Gastrocnemius medialis (tissue), 4 donors: ENCODE measurements at regions not wholly inside any gene's neighbourhood (a gene's known extent, or its start where the extent isn't known, plus 50 kb on each side); places are given as distances from the start of the nearest gene placed in this dataset.
"Not testable (repeated sequence)": the region's sequence is repeated elsewhere in the genome, so short reads cannot be mapped to it uniquely, and the experiment has no call there.

ENCODE experiments used
- ATAC-seq, 2 donors: fragments of 150-250 bp; one replicate each; pipeline ENCODE4 v1.9.1; 2016
- DNase-seq, 2 donors: peaks; one replicate each; pipeline ENCODE4 v3.0.0-alpha.2; 2019
- H3K27ac ChIP-seq, 4 donors: fragments of 200-600 bp; sonication (generic); 1 replicate in 1 of 4; 2 replicates in 3 of 4; pipeline ENCODE4 v1.5.1; 2016 to 2018; ENCODE audit warnings: mild to moderate bottlenecking in 2 of 4, moderate library complexity in 1 of 4
- H3K27me3 ChIP-seq, 3 donors: fragments of 200-600 bp; sonication (generic) in 2 of 3; 1 replicate in 1 of 3; 2 replicates in 2 of 3; pipeline versions ENCODE4 v1.5.1 to v1.6.0; 2016 to 2019; ENCODE audit warnings: mild to moderate bottlenecking in 1 of 3, moderate library complexity in 1 of 3
- H3K36me3 ChIP-seq, 2 donors: fragments of 200-600 bp; sonication (generic) in 1 of 2; one replicate each; pipeline ENCODE4 v1.5.1; 2017 to 2018
- H3K4me1 ChIP-seq, 2 donors: fragments of 200-600 bp; sonication (generic) in 1 of 2; one replicate each; pipeline ENCODE4 v1.5.1; 2016 to 2017; ENCODE audit warnings: mild to moderate bottlenecking in 2 of 2
- H3K4me3 ChIP-seq, 4 donors: fragments of 200-600 bp; sonication (generic) in 3 of 4; 1 replicate in 1 of 4; 2 replicates in 3 of 4; pipeline ENCODE4 v1.5.1; 2016 to 2019; ENCODE audit warnings: mild to moderate bottlenecking in 2 of 4
- H3K9me3 ChIP-seq, 3 donors: fragments of 200-600 bp; sonication (generic) in 2 of 3; 1 replicate in 1 of 3; 2 replicates in 2 of 3; pipeline ENCODE4 v1.5.1; 2016 to 2019
- POLR2A ChIP-seq, 2 donors: fragments of 450-650 bp; IDR thresholded peaks; one replicate each; pipeline ENCODE4 v1.6.1; 2017; ENCODE audit warnings: antibody characterized with exemption in 2 of 2, mild to moderate bottlenecking in 2 of 2, moderate library complexity in 2 of 2
- in situ Hi-C, 4 donors: fragments of 200-750 bp; cut with MboI; loops; one replicate each; pipeline versions ENCODE4 v1.15.0 to v1.8.0; 2017; ENCODE audit warnings: low sequenced_read_pairs in 4 of 4
- intact Hi-C: fragments of 100-400 bp; cut with DNase I; formaldehyde crosslinking; loops from one replicate; pipeline ENCODE4 v1.15.1; 2023; ENCODE audit warnings: low total_unique reads
- TF ChIP-seq, protein P1 (sequence below), 5 experiments: fragments of 450-650 bp in 3 of 5; fragments of 200-600 bp in 2 of 5; sonication (generic) in 2 of 5; IDR thresholded peaks in 4 of 5; conservative IDR thresholded peaks in 1 of 5; 1 replicate in 4 of 5; 2 replicates in 1 of 5; pipeline ENCODE4 v1.5.1; 2016 to 2019; ENCODE audit warnings: antibody characterized with exemption in 5 of 5, mild to moderate bottlenecking in 3 of 5, moderate library complexity in 3 of 5

DNA sequence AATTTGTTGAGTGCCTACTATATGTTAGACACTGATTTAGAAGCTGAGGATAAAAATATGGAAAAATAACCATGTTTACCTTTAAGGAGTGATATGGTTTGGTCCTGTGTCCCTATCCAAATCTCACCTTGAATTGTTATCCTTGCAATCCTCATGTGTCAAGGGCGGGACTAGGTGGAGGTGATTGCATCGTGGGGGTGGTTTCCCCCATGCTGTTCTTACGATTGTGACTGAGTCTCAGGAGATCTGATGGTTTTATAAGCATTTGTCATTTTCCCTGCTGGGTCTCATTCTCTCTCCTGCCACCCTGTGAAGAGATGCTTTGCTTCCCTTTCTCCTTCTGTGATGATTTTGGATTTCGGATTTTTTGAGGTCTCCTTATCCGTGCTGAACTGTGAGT is 876.4 kb downstream of the DTWD2 start:
- in situ Hi-C loops, result no loop called here
- intact Hi-C loops, result no loop called here
- Histone ChIP-seq H3K4me3 (no peak overlapping the region), H3K36me3 (no peaks in the 10 kb centered on the region), H3K4me1 (no peaks in the 10 kb centered on the region), H3K9me3 (no peaks in the 10 kb centered on the region), H3K27me3 (no peaks in the 10 kb centered on the region), H3K27ac (no peak overlapping the region)
- DNase-seq (no peak), ATAC-seq (no peak)
- TF ChIP-seq, protein P1, sequence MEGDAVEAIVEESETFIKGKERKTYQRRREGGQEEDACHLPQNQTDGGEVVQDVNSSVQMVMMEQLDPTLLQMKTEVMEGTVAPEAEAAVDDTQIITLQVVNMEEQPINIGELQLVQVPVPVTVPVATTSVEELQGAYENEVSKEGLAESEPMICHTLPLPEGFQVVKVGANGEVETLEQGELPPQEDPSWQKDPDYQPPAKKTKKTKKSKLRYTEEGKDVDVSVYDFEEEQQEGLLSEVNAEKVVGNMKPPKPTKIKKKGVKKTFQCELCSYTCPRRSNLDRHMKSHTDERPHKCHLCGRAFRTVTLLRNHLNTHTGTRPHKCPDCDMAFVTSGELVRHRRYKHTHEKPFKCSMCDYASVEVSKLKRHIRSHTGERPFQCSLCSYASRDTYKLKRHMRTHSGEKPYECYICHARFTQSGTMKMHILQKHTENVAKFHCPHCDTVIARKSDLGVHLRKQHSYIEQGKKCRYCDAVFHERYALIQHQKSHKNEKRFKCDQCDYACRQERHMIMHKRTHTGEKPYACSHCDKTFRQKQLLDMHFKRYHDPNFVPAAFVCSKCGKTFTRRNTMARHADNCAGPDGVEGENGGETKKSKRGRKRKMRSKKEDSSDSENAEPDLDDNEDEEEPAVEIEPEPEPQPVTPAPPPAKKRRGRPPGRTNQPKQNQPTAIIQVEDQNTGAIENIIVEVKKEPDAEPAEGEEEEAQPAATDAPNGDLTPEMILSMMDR (IDR thresholded peaks at IDR 0.05 in 4 of 5, conservative IDR thresholded peaks at IDR 0.05 in 1 of 5), result no peak
- TF ChIP-seq POLR2A (IDR thresholded peaks at IDR 0.05), result no peak

DNA sequence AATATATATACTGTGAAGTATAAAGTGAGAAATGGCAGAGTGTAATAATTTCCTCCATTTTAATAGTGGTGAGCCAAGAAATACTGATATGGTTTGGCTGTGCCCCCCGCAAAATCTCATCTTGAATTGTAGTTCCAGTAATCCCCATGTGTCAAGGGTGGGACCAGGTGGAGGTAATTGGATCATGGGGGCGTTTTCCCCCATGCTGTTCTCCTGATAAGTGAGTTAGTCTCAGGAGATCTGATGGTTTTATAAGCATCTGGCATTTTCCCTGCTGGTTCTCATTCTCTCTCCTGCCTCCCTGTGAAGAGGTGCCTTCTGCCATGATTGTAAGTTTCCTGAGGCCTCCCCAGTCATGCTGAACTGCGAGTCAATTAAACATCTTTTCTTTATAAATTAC is 881.1 kb downstream of the DTWD2 start:
- H3K4me3 ChIP-seq, ATAC-seq, H3K4me1 ChIP-seq, H3K9me3 ChIP-seq, H3K27ac ChIP-seq, H3K27me3 ChIP-seq, H3K36me3 ChIP-seq, intact Hi-C loops, DNase-seq, in situ Hi-C loops: not testable (repeated sequence)

DNA sequence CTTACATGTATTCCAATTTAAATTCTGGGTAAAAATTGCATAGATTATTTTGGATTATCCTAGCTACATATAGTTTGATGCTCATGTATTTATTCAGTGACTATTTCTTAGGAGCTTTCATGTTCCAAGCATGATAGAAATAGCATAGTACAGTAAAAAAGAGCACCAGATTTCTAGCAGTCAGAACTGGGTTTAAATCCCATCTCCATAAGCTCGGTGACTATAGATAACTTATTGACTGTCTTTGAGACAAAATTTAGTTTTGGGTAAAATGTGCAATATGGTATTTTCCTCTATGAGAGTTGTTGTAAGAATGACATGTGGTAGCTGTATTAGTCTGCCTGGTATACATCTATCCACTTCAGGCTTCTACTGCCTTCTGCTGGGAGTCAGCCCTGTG is 889.6 kb downstream of the DTWD2 start:
- no peak for DNase-seq
- Histone ChIP-seq H3K27ac (no peak overlapping the region), H3K36me3 (no peaks in the 10 kb centered on the region), H3K27me3 (no peaks in the 10 kb centered on the region), H3K9me3 (no peaks in the 10 kb centered on the region), H3K4me3 (no peak overlapping the region), H3K4me1 (no peaks in the 10 kb centered on the region)
- intact Hi-C loops (no loop called here), in situ Hi-C loops (no loop called here)
- TF ChIP-seq, protein P1 (IDR thresholded peaks at IDR 0.05 in 4 of 5, conservative IDR thresholded peaks at IDR 0.05 in 1 of 5), result no peak
- no peak for TF ChIP-seq POLR2A (IDR thresholded peaks at IDR 0.05)
- ATAC-seq, result no peak

DNA sequence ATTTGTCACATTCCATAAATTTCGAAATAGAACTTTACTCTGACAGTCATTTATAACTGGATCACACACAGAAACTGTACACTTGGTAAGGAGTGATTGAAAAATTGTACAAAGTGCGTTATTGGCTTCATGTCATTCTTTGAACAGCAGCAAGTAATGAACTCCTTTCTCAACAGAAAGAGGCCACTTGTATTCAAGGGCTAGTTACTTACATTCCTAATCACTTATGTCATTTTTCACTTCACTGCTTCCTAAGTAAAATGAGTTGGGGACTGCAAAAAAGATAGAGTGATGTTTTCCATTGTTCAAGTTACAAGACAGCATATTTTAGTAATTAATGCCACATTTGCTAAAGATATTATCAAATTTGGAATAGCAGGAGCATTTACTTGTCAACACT is 893.2 kb downstream of the DTWD2 start:
- H3K4me3 ChIP-seq, result no peak overlapping the region
- H3K27me3 ChIP-seq, result no peaks in the 10 kb centered on the region
- intact Hi-C loops, result no loop called here
- H3K27ac ChIP-seq, result no peak overlapping the region
- no peaks in the 10 kb centered on the region for H3K36me3 ChIP-seq
- no peak for TF ChIP-seq POLR2A (IDR thresholded peaks at IDR 0.05)
- TF ChIP-seq, protein P1 (IDR thresholded peaks at IDR 0.05 in 4 of 5, conservative IDR thresholded peaks at IDR 0.05 in 1 of 5), result no peak
- in situ Hi-C loops, result no loop called here
- no peak for ATAC-seq
- H3K9me3 ChIP-seq, result no peaks in the 10 kb centered on the region
- DNase-seq, result no peak
- H3K4me1 ChIP-seq, result no peaks in the 10 kb centered on the region

DNA sequence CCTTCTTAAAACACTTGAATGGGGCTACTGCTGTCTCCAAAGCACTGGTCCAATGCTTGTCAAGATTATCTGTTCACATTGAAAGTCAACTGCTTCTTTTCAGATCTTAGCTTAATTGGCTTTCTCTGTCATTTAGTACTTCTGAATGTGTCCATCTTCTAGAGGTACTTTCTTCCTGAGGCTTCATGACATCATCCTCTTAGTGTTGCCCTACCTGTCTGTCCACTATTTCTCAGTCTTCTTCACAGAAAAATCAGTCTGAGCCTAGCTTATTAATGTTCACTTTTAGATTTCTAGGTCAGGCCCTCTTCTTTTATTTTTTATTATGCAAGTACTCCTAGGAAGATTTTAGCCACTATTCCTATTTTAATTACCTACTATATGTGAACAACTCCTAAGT is 899.9 kb downstream of the DTWD2 start:
- no peaks in the 10 kb centered on the region for H3K4me1 ChIP-seq
- intact Hi-C loops (no loop called here), in situ Hi-C loops (no loop called here)
- H3K4me3 ChIP-seq, result no peak overlapping the region
- no peaks in the 10 kb centered on the region for H3K27me3 ChIP-seq
- ATAC-seq (no peak), DNase-seq (no peak)
- H3K27ac ChIP-seq, result no peak overlapping the region
- no peaks in the 10 kb centered on the region for H3K36me3 ChIP-seq
- TF ChIP-seq, protein P1 (IDR thresholded peaks at IDR 0.05 in 4 of 5, conservative IDR thresholded peaks at IDR 0.05 in 1 of 5), result no peak
- no peak for TF ChIP-seq POLR2A (IDR thresholded peaks at IDR 0.05)
- H3K9me3 ChIP-seq, result no peaks in the 10 kb centered on the region
